ENCODE measurements at regions not wholly inside any gene's neighbourhood (a gene's known extent, or its start where the extent isn't known, plus 50 kb on each side); places are given as distances from the start of the nearest gene placed in this dataset.
"Not testable (repeated sequence)": the region's sequence is repeated elsewhere in the genome, so short reads cannot be mapped to it uniquely, and the experiment has no call there.

DNA sequence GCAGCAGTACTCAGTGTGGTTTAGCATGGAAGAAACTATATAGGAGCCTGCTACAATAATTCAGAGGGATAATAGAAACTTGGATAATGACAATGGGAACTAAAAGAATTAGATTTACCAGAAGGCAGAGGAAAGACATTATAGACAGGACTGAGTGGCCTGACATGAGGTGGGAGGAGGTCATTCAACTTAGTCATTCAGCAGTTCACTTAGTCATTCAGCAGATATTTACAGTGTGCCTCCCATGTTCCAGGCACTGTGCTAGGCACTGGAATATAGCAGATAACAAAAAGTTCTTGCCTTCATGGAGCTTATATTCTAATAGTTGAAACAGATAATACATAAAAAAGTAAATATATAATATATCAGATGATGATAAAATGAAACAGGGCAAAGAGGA is 110.9 kb upstream of the IKBKE start:
- H3K9me3 ChIP-seq; DNase-seq (ENCODE audit: low spot score in 2 of 2); in situ Hi-C loops (cut with MboI; ENCODE audit: low sequenced_read_pairs); H3K4me3 ChIP-seq; H3K27me3 ChIP-seq (ENCODE audit: low read depth); H3K4me1 ChIP-seq; H3K36me3 ChIP-seq (replicated peaks): not testable (repeated sequence)

DNA sequence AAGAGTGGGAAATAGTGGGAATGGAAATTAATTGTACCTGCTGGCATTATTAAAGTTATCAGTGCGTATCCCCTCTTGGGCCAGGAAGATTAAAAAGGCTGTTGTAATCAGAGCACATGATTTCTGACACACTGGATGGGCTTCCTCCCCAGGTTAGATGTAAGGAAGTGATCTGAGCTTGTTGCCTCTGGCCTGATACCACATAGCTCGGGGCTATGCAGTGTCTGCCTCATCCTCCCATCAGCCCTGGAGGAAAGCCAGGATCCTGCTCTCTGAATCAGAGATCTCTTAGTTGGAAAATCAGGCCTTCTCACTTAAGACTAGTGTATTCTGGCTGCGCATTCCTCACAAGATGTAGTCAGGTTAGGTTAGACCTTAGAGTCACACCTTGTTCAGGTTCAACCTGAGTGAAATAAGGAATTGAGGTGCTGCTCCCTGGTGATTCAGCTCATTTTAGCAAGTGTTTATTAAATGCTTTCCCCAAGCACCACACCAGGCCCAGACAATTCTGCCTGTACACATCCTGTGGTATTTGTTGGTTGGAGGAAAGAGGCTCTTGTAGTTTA is 108.2 kb upstream of the IKBKE start:
- H3K36me3 ChIP-seq (replicated peaks); in situ Hi-C loops (cut with MboI; ENCODE audit: low sequenced_read_pairs); H3K4me1 ChIP-seq; H3K9me3 ChIP-seq; DNase-seq (ENCODE audit: low spot score in 2 of 2); H3K27me3 ChIP-seq (ENCODE audit: low read depth); H3K4me3 ChIP-seq: not testable (repeated sequence)

GRCh38 chr1:206362994-206363393 is 107.3 kb upstream of the IKBKE start:
- H3K27me3 ChIP-seq (ENCODE audit: low read depth); in situ Hi-C loops (cut with MboI; ENCODE audit: low sequenced_read_pairs); DNase-seq (ENCODE audit: low spot score in 2 of 2); H3K4me1 ChIP-seq; H3K36me3 ChIP-seq (replicated peaks); H3K4me3 ChIP-seq; H3K9me3 ChIP-seq: not testable (repeated sequence)

- H3K4me3 ChIP-seq; H3K36me3 ChIP-seq (replicated peaks); H3K9me3 ChIP-seq; in situ Hi-C loops (cut with MboI; ENCODE audit: low sequenced_read_pairs); H3K4me1 ChIP-seq; H3K27me3 ChIP-seq (ENCODE audit: low read depth); DNase-seq (ENCODE audit: low spot score in 2 of 2): not testable (repeated sequence)
Observed at GRCh38 chr1:206365271-206365670, 105.0 kb upstream of the IKBKE start.

DNA sequence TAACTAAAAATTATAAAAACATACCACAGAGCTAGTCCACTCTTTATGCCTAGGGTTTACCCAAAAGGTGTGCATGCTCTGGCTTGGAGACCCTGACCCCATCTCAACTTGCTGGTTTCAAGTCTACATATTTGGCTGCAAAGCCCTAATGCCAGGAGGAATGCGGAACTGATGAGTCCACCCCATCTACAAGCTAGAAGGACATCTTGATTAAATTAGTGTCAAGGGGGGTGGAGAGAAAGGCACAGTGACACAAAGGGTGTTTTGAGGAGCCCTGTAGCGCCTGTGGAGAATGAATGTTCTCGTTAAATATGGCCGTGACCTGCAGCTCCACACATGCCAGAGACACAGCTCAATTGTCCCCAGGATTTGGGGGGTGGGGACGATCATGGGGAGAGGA is 104.1 kb upstream of the IKBKE start:
- H3K27me3 ChIP-seq (ENCODE audit: low read depth); H3K4me1 ChIP-seq; H3K4me3 ChIP-seq; H3K9me3 ChIP-seq; DNase-seq (ENCODE audit: low spot score in 2 of 2); in situ Hi-C loops (cut with MboI; ENCODE audit: low sequenced_read_pairs); H3K36me3 ChIP-seq (replicated peaks): not testable (repeated sequence)

DNA sequence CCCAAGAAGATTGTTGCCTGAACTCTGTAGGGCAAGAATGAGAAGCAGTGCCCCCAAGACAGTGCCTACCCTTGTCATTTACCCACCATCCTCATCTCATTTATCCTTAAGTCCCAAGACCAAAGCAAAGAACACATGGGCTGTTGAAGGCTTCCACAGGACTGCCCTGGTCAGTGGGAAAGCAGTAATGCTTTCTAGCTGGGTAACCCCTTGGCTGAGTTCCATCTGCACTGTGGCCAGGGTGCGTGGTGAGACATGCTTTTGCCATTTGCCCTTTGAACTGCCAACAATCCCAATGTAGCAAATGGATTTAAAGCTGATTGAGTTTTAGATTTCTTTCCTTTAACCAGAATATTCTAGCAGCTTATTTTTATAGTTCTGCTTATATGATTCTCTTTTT is 103.5 kb upstream of the IKBKE start:
- H3K4me3 ChIP-seq; H3K9me3 ChIP-seq; H3K4me1 ChIP-seq; DNase-seq (ENCODE audit: low spot score in 2 of 2); in situ Hi-C loops (cut with MboI; ENCODE audit: low sequenced_read_pairs); H3K36me3 ChIP-seq (replicated peaks); H3K27me3 ChIP-seq (ENCODE audit: low read depth): not testable (repeated sequence)

GRCh38 chr1:206367955-206368622 is 102.2 kb upstream of the IKBKE start:
- DNase-seq (ENCODE audit: low spot score in 2 of 2); H3K9me3 ChIP-seq; H3K4me3 ChIP-seq; in situ Hi-C loops (cut with MboI; ENCODE audit: low sequenced_read_pairs); H3K4me1 ChIP-seq; H3K36me3 ChIP-seq (replicated peaks); H3K27me3 ChIP-seq (ENCODE audit: low read depth): not testable (repeated sequence)

DNA sequence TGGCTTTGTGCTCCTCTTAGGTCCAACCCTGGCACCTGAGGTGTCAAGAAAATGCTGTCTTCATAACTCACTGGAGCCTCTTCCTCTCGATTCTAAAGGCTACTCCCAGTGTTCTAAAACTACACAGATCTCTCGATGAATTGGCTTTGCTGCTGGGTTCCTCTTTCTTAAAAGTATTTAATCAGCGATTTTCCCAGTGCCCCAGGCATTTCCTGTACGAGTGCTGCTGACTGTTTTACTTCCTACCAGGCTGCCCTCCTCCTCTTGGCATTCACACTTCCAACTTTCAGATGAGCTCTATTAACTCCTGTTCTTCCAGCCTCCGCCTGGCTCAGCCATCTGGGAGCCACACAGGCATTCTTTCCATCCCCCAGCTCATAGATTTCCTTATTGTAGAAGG is 95.6 kb upstream of the IKBKE start:
- H3K36me3 ChIP-seq (replicated peaks); in situ Hi-C loops (cut with MboI; ENCODE audit: low sequenced_read_pairs); H3K4me3 ChIP-seq; H3K9me3 ChIP-seq; H3K4me1 ChIP-seq; DNase-seq (ENCODE audit: low spot score in 2 of 2); H3K27me3 ChIP-seq (ENCODE audit: low read depth): not testable (repeated sequence)

- H3K27me3 ChIP-seq (ENCODE audit: low read depth); H3K4me3 ChIP-seq; H3K9me3 ChIP-seq; DNase-seq (ENCODE audit: low spot score in 2 of 2); in situ Hi-C loops (cut with MboI; ENCODE audit: low sequenced_read_pairs); H3K36me3 ChIP-seq (replicated peaks); H3K4me1 ChIP-seq: not testable (repeated sequence)
Observed at GRCh38 chr1:206375552-206375951, 94.7 kb upstream of the IKBKE start.

DNA sequence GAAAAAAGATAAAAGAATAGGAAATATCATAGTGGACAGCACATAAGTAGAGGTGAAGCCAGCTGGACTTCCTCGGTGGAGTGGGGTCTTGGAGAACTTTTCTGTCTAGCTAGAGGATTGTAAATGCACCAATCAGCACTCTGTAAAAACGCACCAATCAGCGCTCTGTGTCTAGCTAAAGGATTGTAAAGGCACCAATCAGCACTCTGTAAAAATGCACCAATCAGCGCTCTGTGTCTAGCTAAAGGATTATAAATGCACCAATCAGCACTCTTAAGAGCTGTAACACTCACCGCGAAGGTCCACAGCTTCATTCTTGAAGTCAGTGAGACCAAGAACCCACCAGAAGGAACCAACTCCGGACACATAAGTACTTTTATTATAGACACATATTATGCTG is 91.8 kb upstream of the IKBKE start:
- in situ Hi-C loops (cut with MboI; ENCODE audit: low sequenced_read_pairs); H3K9me3 ChIP-seq; DNase-seq (ENCODE audit: low spot score in 2 of 2); H3K4me1 ChIP-seq; H3K4me3 ChIP-seq; H3K27me3 ChIP-seq (ENCODE audit: low read depth); H3K36me3 ChIP-seq (replicated peaks): not testable (repeated sequence)

DNA sequence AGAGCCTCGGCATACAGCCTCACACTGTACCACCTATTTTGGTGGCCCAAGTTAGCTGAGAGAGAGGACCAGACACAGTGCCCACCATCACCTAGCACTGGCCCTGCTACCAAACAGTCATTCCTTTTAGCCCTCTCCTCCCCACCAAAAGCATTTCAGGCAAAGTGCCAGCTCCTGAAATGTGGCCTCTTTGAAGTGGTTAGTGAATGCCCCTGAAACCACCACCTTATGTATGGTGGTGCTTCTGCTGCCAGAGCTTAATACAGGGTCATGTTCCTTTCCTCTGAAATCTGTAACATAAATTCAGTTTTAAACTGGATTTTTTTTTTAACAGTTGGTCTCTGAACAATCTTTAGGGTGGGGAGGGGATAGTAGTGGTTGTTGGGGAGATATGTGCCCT is 91.0 kb upstream of the IKBKE start:
- H3K4me3 ChIP-seq; DNase-seq (ENCODE audit: low spot score in 2 of 2); H3K36me3 ChIP-seq (replicated peaks); H3K27me3 ChIP-seq (ENCODE audit: low read depth); H3K9me3 ChIP-seq; H3K4me1 ChIP-seq; in situ Hi-C loops (cut with MboI; ENCODE audit: low sequenced_read_pairs): not testable (repeated sequence)

- H3K4me1 ChIP-seq; H3K9me3 ChIP-seq; H3K36me3 ChIP-seq (replicated peaks); H3K4me3 ChIP-seq; H3K27me3 ChIP-seq (ENCODE audit: low read depth); DNase-seq (ENCODE audit: low spot score in 2 of 2); in situ Hi-C loops (cut with MboI; ENCODE audit: low sequenced_read_pairs): not testable (repeated sequence)
Observed at GRCh38 chr1:206380163-206380790, 90.0 kb upstream of the IKBKE start.

- H3K27me3 ChIP-seq (ENCODE audit: low read depth); in situ Hi-C loops (cut with MboI; ENCODE audit: low sequenced_read_pairs); H3K36me3 ChIP-seq (replicated peaks); H3K4me3 ChIP-seq; H3K9me3 ChIP-seq; DNase-seq (ENCODE audit: low spot score in 2 of 2); H3K4me1 ChIP-seq: not testable (repeated sequence)
Observed at GRCh38 chr1:206380791-206381610, 89.3 kb upstream of the IKBKE start.
